H7 (cell line): ENCODE measurements at regions not wholly inside any gene's neighbourhood (a gene's known extent, or its start where the extent isn't known, plus 50 kb on each side); places are given as distances from the start of the nearest gene placed in this dataset.
"Not testable (repeated sequence)": the region's sequence is repeated elsewhere in the genome, so short reads cannot be mapped to it uniquely, and the experiment has no call there.

Source experiments
- DNase-seq: peaks from one replicate; pipeline ENCODE4 v3.0.0; 2012
- H3K27me3 ChIP-seq: 2 replicates; pipeline ENCODE4 v1.6.0; 2011; ENCODE audit warnings: mild to moderate bottlenecking, low read length; ENCODE audit not compliant: control insufficient read depth, insufficient read depth
- H3K36me3 ChIP-seq: replicated peaks from 2 replicates; pipeline ENCODE4 v1.5.1; 2011; ENCODE audit warnings: low read length; ENCODE audit not compliant: control insufficient read depth, insufficient read depth
- H3K4me3 ChIP-seq: 2 replicates; pipeline ENCODE4 v1.5.1; 2011; ENCODE audit warnings: low read depth, mild to moderate bottlenecking, control low read depth, low read length, moderate library complexity; ENCODE audit not compliant: insufficient read depth

GRCh38 chr2:12921321-12921720 lies 204.6 kb downstream of the TRIB2 start:
- no peaks in the 10 kb centered on the region for H3K27me3 ChIP-seq
- no peak for DNase-seq
- H3K4me3 ChIP-seq, result no peak overlapping the region
- H3K36me3 ChIP-seq, result no peaks in the 10 kb centered on the region

- H3K4me3 ChIP-seq, result no peak overlapping the region
- H3K36me3 ChIP-seq, result no peaks in the 10 kb centered on the region
- no peak for DNase-seq
- no peaks in the 10 kb centered on the region for H3K27me3 ChIP-seq
These were observed 207.3 kb downstream of the TRIB2 start for GRCh38 chr2:12923907-12924610.

GRCh38 chr2:12926641-12927040 lies 209.9 kb downstream of the TRIB2 start:
- not testable (repeated sequence) for H3K4me3 ChIP-seq, H3K27me3 ChIP-seq, DNase-seq, H3K36me3 ChIP-seq

- Histone ChIP-seq H3K36me3 (no peaks in the 10 kb centered on the region), H3K27me3 (no peaks in the 10 kb centered on the region), H3K4me3 (no peak overlapping the region)
- DNase-seq, result no peak
These were observed 211.6 kb downstream of the TRIB2 start for GRCh38 chr2:12928197-12928774.

- H3K4me3 ChIP-seq, result no peak overlapping the region
These were observed 212.2 kb downstream of the TRIB2 start for GRCh38 chr2:12928775-12929401.

GRCh38 chr2:12929758-12930157 lies 213.0 kb downstream of the TRIB2 start:
- Histone ChIP-seq H3K4me3 (no peak overlapping the region), H3K36me3 (no peaks in the 10 kb centered on the region)
- no peak for DNase-seq

More at GRCh38 chr2:12928775-12929401, 212.2 kb downstream of the TRIB2 start:
- Histone ChIP-seq H3K36me3 (no peaks in the 10 kb centered on the region), H3K27me3 (no peaks in the 10 kb centered on the region)
- DNase-seq, result peak; percentile 33

GRCh38 chr2:12930391-12930790 lies 213.7 kb downstream of the TRIB2 start:
- no peaks in the 10 kb centered on the region for H3K36me3 ChIP-seq
- H3K4me3 ChIP-seq, result no peak overlapping the region
- DNase-seq, result no peak
- H3K27me3 ChIP-seq, result no peaks in the 10 kb centered on the region

More at GRCh38 chr2:12929758-12930157, 213.0 kb downstream of the TRIB2 start:
- no peaks in the 10 kb centered on the region for H3K27me3 ChIP-seq

GRCh38 chr2:12931186-12931844 lies 214.6 kb downstream of the TRIB2 start:
- Histone ChIP-seq H3K36me3 (no peaks in the 10 kb centered on the region), H3K4me3 (no peak overlapping the region), H3K27me3 (no peaks in the 10 kb centered on the region)
- DNase-seq, result peak; percentile 61

- no peaks in the 10 kb centered on the region for H3K36me3 ChIP-seq
- H3K4me3 ChIP-seq, result no peak overlapping the region
- no peak for DNase-seq
- no peaks in the 10 kb centered on the region for H3K27me3 ChIP-seq
These were observed 215.5 kb downstream of the TRIB2 start for GRCh38 chr2:12932192-12932591.

- Histone ChIP-seq H3K36me3 (no peaks in the 10 kb centered on the region), H3K27me3 (no peaks in the 10 kb centered on the region), H3K4me3 (no peak overlapping the region)
- DNase-seq, result no peak
These were observed 217.5 kb downstream of the TRIB2 start for GRCh38 chr2:12934146-12934756.

- no peak for DNase-seq
- no peaks in the 10 kb centered on the region for H3K36me3 ChIP-seq
- no peaks in the 10 kb centered on the region for H3K27me3 ChIP-seq
- no peak overlapping the region for H3K4me3 ChIP-seq
These were observed 218.5 kb downstream of the TRIB2 start for GRCh38 chr2:12935222-12935621.

- no peaks in the 10 kb centered on the region for H3K36me3 ChIP-seq
- no peaks in the 10 kb centered on the region for H3K27me3 ChIP-seq
- no peak overlapping the region for H3K4me3 ChIP-seq
- DNase-seq, result no peak
These were observed 219.1 kb downstream of the TRIB2 start for GRCh38 chr2:12935796-12936195.

GRCh38 chr2:12941203-12941602 lies 224.5 kb downstream of the TRIB2 start:
- DNase-seq, result no peak
- Histone ChIP-seq H3K27me3 (no peaks in the 10 kb centered on the region), H3K36me3 (no peaks in the 10 kb centered on the region), H3K4me3 (no peak overlapping the region)

- Histone ChIP-seq H3K27me3 (no peaks in the 10 kb centered on the region), H3K36me3 (no peaks in the 10 kb centered on the region), H3K4me3 (no peak overlapping the region)
- no peak for DNase-seq
These were observed 231.7 kb downstream of the TRIB2 start for GRCh38 chr2:12948231-12948960.
